Panc1 (cell line): ENCODE measurements at regions not wholly inside any gene's neighbourhood (a gene's known extent, or its start where the extent isn't known, plus 50 kb on each side); places are given as distances from the start of the nearest gene placed in this dataset.

ENCODE experiments used
- CTCF ChIP-seq: fragments of 450-650 bp; IDR thresholded peaks from 2 replicates; pipeline ENCODE4 v1.5.1; 2017; ENCODE audit warnings: mild to moderate bottlenecking
- POLR2AphosphoS5 ChIP-seq: IDR thresholded peaks from 2 replicates; pipeline ENCODE4 v1.6.1; 2012; ENCODE audit warnings: mild to moderate bottlenecking, low read depth, low read length, moderate library complexity
- SIN3A ChIP-seq: IDR thresholded peaks from 2 replicates; pipeline ENCODE4 v1.6.1; 2012; ENCODE audit warnings: low read depth, mild to moderate bottlenecking, low read length, moderate library complexity, borderline replicate concordance; ENCODE audit not compliant: insufficient read depth

GRCh38 chr11:50333861-50334260, 301.2 kb downstream of the OR4C45 start:
- TF ChIP-seq CTCF (no peak), POLR2AphosphoS5 (no peak), SIN3A (no peak)
